Omental fat pad (tissue), 3 donors: ENCODE measurements at regions not wholly inside any gene's neighbourhood (a gene's known extent, or its start where the extent isn't known, plus 50 kb on each side); places are given as distances from the start of the nearest gene placed in this dataset.
"Not testable (repeated sequence)": the region's sequence is repeated elsewhere in the genome, so short reads cannot be mapped to it uniquely, and the experiment has no call there.

Source experiments
- ATAC-seq: fragments of 150-250 bp; one replicate; pipeline ENCODE4 v1.9.1; 2016; ENCODE audit warnings: mild to moderate bottlenecking, moderate library complexity; ENCODE audit not compliant: low FRiP score
- DNase-seq: peaks from one replicate; pipeline ENCODE4 v3.0.0-alpha.2; 2019; ENCODE audit warnings: low spot score
- TF ChIP-seq, protein P1 (sequence below), 3 donors: fragments of 450-650 bp; IDR thresholded peaks; one replicate each; pipeline ENCODE4 v1.5.1; 2016 to 2017; ENCODE audit warnings: antibody characterized with exemption in 3 of 3, mild to moderate bottlenecking in 3 of 3, moderate library complexity in 2 of 3

DNA sequence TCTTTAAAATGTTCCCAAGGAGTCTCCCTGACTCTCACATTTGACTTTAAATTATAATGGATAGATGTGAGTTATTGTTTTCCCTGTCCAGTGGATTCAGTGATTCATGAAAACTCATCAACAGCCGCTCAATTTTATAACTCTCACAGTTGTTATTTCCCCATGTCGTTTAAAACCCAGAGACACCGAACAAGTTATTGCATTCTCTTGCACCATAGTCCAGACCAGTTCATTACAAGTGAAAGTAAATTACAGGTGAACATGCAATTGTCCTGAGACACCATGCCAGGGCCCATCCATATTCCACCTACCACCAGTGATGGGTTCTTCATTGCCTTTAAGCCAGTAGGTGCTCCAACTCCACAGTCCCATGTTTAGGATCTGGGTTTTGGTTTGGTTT lies 85.7 kb upstream of the CMKLR1 start:
- TF ChIP-seq, protein P1, sequence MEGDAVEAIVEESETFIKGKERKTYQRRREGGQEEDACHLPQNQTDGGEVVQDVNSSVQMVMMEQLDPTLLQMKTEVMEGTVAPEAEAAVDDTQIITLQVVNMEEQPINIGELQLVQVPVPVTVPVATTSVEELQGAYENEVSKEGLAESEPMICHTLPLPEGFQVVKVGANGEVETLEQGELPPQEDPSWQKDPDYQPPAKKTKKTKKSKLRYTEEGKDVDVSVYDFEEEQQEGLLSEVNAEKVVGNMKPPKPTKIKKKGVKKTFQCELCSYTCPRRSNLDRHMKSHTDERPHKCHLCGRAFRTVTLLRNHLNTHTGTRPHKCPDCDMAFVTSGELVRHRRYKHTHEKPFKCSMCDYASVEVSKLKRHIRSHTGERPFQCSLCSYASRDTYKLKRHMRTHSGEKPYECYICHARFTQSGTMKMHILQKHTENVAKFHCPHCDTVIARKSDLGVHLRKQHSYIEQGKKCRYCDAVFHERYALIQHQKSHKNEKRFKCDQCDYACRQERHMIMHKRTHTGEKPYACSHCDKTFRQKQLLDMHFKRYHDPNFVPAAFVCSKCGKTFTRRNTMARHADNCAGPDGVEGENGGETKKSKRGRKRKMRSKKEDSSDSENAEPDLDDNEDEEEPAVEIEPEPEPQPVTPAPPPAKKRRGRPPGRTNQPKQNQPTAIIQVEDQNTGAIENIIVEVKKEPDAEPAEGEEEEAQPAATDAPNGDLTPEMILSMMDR (IDR thresholded peaks at IDR 0.05): no peak
- DNase-seq (no peak), ATAC-seq (no peak)

DNA sequence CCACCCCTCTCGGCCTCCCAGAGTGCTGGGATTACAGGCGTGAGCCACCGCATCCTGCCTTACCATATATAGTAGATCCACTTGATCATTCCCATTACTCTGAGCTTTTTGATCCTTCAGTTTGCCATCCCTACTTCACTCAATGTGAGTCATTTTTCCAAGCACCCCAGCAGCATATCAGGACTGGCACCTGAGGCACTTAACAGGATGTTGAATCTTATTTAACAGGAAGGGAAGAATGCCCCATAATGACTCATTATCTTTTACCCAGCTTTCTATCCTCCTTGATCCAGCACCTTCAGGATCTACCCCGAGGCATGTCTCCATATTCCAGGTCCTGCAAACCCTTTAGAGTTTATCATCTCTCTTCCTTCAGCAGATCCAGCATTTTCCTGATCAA lies 84.9 kb upstream of the CMKLR1 start:
- DNase-seq (no peak), ATAC-seq (no peak)
- TF ChIP-seq, protein P1 (IDR thresholded peaks at IDR 0.05): no peak

DNA sequence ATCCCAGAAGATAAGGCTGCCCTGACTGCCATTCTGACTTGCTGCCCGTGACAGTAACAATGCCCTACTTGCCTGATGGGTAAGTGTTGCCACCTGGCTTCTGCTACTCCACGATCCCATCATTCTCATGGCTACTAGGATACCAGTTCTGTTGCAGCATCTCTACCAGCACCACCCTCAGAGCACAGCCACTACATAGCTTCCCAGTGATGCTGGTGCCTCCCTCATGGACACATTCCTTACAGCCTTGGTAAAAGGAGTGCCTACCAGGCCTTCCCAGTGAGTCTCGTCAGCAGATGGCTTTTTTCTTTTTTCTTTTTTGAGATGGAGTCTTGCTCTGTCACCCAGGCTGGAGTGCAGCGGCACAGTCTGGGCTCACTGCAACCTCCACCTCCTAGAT lies 84.4 kb upstream of the CMKLR1 start:
- no peak for DNase-seq
- TF ChIP-seq, protein P1 (IDR thresholded peaks at IDR 0.05): no peak
- no peak for ATAC-seq

DNA sequence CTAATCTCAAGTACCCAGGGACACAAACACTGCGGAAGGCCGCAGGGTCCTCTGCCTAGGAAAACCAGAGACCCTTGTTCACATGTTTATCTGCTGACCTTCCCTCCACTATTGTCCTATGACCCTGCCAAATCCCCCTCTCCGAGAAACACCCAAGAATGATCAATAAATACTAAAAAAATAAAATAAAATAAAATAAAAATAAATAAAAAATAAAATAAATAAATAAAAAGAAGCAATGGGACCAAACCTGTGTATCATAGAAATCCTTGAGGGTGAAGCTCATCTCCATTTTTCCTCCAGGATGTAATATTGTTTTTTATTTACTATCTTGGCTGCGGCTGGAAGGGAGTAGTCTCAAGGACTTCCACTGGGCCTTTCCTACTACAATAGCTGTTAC lies 82.0 kb upstream of the CMKLR1 start:
- ATAC-seq, DNase-seq: not testable (repeated sequence)

DNA sequence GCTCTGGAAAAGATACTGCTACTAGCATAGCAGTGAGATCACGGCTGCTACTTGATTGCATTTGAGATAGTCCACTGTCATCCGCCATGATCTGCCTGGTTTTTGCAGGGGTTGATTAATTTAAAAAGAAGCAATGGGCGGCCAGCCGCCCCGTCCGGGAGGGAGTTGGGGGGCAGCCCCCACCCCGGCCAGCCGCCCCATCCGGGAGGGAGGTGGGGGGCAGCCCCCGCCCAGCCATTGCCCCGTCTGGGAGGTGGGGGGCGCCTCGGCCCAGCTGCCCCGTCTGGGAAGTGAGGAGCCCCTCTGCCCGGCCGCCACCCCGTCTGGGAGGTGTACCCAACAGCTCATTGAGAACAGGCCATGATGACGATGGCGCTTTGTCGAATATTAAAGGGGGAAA lies 81.3 kb upstream of the CMKLR1 start:
- DNase-seq, ATAC-seq: not testable (repeated sequence)

DNA sequence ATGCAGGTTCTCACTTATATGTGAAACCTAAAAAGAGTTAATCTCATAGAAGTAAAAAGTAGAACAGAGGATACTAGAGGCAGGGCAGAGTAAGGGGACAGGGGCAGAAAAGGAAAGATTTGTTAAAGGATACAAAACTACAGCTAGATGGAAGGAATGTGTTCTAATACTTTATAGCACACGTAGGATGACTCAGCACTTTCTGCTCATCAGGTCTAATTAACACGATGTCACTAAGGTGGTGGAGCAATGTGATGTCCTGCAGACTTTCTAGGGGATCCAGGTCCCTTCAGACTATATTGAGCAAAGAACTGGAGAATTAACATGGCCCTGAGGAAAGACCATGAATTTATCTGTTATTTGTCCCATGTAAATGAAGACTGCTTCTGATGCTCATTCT lies 80.8 kb upstream of the CMKLR1 start:
- DNase-seq (no peak), ATAC-seq (no peak)
- TF ChIP-seq, protein P1 (IDR thresholded peaks at IDR 0.05): no peak

DNA sequence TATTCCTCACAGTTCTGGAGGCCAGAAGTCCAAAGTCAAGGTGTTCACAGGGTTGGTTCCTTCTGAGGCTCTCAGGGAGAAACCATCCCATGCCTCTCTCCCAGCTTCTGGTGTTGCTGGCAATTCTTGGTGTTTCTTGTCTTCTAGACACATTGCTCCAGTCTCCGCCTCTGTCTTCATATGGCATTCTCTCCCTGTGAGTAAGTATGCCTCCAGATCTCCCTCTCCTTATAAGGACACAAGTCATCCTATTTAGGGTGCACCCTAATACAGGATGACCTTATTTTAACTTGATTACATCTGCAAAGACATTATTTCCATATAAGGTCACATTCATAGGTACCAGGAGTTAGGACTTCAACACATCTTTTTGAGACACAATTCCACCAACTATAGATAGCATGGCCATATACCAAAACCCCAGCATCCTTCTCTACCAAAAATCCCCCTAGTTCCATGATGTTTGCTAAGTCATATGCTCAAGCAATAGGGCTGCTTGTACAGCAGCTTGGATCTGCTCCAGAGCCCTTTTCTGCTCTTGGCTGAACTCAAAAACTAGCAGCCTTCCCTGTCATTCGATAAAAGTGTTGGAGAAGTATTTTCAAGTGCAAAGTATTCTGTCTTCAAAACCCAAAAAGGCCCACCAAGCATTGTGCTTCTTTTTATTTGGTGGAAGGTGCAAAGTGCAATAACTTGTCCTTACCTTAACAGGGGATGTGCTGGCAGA lies 79.2 kb upstream of the CMKLR1 start:
- ATAC-seq: no peak
- TF ChIP-seq, protein P1 (IDR thresholded peaks at IDR 0.05): no peak
- no peak for DNase-seq

DNA sequence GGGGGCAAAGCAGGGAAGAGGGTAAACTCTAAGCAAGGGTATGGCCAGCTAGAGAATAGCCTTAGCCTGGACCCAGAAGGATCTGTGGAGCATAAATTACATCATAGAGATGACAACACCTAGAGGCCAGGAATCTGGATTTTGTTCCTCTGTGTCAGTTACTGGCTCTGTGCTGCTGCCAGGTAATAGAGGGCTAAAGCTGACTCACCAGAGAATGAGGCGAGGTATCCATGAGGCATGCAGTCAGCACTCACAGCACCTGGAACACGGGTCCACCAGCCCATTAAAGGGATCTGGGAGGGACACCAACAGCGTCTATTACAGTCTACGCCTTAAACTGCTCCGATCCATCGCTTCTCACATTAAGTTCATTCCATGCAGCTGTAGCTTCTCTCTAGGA lies 74.9 kb upstream of the CMKLR1 start:
- DNase-seq (no peak), ATAC-seq (no peak)
- TF ChIP-seq, protein P1 (IDR thresholded peaks at IDR 0.05): no peak
